GM18517 (cell line): ENCODE measurements at regions not wholly inside any gene's neighbourhood (a gene's known extent, or its start where the extent isn't known, plus 50 kb on each side); places are given as distances from the start of the nearest gene placed in this dataset.
"Not testable (repeated sequence)": the region's sequence is repeated elsewhere in the genome, so short reads cannot be mapped to it uniquely, and the experiment has no call there.

Experiments used
- ATAC-seq: cut with Tn5 transposase; IDR thresholded peaks from one replicate; pipeline ENCODE4 v1.9.1; 2021; ENCODE audit warnings: mild to moderate bottlenecking, moderate library complexity; ENCODE audit not compliant: unreplicated experiment

DNA sequence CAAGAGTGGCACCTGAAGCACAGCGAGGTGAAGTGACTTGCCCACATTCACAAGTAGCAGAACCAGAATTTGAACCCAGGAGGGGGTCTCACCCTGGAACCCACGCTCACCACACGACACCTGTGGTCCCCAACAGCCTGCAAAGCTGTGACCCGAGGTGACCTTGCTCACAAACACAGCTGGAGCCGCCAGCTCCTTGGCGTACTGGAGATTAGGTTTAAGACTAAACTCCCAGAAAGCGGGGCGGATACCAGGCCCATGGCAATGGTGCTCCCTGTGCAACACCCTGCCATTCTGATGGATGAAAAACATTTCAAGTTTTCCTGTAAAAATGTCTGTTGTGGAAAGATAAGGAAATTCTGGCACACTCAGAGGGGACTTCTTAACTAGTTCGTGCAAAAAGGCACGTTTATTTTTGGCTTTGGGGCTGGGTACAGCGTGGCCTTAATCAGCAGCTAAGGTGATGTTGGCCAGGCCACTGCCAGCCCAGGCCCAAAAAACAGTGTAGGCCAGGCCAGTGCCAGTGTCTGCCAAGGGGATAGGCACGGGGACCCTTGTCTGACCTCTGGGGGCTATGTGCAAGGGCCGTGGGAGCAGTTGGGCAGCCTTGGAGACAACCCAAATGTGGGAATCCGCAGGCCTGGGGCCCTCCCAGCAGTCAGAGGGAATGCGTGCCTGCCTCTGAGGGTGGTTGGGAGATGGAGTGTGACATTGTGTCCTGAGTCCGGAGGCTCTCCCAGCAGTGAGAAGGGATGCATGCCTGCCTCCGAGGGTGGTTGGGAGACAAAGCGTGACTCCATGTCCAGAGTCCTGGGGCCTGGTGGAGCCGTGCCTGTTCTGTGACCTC lies 185.0 kb upstream of the HS6ST1 start:
- ATAC-seq, result no peak

DNA sequence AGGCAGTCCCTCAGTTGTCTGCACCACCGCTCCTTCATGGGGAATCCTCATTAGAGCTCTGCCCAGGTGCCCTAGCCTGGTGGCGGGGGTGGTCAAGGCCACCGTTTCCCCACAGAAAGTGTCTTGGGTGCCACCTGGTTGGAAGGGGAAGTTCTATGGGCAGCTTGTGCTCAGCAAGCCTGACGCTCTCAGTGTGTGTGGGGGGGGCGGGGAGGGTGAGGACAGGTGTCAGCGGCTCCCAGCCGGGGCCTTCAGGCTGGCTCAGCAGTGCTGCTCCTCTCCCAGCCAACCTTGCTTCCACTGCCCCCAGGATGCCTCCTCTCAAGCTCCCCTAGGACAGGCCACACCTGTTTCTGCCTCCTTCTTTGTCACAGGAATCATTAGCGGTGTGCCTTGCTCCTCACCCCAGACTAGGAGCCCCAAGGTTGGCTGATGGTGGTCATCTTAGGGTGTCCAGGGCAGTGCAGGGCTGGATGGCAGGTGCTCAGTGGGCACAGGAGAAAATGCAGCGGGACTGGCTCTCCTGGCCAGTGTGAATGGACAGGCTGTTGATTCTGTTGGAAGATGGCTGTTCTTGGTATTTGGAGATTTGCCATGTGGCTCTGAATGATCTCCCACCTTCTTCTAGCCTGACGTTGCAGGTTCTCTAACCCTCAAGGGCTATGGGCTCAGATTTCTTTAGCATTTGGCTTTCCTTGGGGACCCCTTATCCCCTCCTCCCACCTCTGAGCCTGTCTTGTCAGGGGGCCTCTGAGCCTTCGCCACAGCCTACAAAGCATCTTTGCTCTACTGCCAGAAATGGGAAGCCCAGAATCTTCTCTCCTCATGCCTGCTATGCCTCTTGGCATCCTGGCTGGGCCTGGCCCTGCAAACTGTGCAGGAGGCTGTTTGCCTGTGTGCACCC lies 185.8 kb upstream of the HS6ST1 start:
- ATAC-seq, result no peak

DNA sequence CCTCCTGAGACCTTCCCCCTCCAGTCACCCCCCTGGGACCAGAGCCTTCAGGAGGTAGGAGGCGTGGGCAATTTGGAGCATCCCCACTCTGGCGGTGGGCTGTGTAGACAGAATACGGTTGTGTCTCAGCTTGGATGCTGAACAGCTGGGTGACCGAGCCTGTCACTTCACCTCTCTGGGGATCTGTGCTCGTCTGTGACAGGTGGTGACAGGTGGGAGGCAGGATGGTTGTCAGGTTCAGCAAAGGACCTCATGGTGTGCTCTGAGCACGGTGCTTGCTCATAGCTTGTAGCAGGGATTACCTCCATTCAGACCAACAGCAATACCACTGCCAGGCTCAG lies 186.5 kb upstream of the HS6ST1 start:
- ATAC-seq, result no peak

DNA sequence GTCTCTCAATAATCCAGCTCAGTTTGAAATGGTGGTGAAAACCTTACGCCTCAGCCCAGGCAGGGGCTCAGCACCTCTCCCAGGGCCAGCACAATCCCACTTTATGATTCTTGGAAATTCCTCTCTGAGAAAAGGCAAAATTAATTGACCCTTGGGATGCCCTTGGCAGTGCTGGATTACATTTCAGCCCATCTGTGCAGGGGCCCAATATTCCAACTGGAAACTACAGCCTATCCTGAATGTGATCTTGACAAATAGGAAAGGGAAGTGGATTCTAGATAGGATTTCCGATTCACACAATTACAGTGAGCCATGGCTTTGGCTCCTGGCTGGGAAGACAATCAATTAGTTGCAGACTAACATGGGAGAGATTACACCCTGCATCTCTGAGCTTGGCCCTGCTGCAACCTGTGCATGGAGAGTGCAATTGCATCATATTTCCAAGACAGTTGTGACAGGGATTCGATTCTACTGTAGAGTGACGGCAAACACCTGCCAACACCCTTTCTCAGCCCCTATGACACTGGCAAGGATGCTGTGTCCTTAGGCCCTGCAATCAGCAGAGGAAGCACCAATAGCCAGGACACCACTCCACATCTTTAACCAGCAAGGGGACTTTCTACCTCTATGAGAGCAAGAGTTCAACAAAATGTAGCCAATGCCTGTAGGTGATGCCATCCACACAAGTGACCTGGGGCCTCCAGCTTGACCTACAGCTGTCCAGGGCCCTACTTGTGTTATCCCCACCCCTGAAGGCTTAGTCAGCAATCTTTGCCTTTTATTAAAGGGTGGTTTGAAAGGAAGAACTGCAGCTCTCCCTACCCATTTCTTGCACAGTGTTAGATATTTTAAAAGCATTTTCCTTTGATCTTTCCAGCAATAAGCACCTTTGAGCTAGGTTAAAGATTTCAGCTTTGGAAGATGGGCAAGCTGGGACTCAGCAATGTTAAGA lies 187.2 kb upstream of the HS6ST1 start:
- ATAC-seq, result no peak

DNA sequence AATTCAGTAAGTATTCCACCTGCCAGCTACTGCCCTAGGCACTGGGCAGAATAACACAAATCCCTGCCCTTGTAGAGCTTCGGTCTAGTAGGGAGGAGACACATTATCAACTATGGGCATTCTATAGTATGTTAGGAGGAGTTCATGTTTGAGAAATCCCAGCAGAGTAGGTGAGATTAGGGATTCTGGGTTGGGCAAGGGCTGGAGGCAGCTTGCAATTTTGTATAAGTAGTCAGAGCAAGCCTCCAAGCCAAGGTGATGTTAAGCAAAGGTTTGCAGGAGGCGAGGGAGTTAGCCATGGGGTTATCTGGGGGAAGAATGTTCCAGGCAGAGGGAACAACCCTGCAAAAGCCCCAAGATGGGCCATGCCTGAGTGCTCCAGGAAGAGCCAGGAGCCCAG lies 187.9 kb upstream of the HS6ST1 start:
- ATAC-seq, result no peak

DNA sequence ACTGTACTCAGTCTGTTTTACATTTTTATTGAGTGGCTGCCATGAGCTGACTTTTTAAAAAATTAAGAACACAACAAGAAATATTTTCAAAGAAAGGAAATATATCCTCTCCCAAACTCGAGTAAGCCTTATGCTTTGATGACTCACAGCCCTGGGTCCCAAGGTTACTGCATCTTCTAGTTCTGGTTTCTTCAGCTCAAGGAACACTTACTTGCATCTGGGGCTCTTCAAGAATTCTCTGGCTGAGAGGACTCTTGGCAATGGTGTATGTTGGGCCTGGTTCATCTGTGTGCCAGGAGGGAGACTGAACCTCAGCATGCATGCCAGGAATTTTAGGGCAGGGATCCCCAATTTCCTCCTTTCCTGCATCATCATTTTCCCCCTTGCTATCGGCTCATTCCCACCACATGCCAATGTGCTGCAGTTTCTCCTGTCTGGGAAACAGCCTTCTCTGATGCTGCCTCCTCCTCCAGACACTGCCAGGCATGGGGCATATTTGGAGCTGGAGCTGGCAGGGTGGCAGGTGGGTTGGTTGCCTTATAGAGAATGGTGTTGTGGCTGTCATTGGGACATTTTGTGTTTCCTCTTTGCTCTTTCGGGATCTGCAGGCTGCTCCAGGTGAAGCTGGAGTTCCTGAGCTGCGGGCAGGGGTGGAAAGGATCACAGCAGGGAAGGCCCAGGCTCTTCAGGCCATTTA lies 192.2 kb upstream of the HS6ST1 start:
- no peak for ATAC-seq

DNA sequence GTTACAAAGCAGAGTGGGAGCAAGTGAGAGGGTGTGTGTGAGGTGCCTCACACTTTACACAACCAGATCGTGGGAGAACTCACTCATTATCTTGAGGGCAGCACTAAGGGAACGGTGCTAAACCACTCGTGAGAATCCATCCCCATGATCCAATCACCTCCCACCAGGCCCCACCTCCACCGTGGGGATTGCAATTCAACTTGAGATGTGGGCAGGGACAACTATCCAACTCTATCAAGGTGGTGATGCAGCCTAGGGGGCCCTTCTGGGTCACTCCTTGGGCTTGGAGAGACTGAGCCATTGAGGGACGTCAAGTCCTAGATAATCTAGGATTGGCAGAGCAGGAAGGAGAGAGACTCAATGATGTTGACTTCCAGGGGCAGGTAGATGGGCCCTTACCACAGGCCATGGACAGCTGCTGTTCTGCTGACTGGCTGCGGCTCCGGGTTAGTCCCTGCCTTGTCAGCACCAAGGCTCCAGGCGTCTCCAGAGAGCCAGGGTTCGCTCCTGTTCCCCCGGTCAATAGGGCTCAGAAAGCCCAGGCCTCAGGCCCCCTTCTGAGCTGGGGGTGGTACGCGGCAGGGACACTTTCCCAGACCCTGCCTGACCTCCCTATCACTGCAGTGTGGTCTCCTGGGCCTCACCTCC lies 193.2 kb upstream of the HS6ST1 start:
- no peak for ATAC-seq

DNA sequence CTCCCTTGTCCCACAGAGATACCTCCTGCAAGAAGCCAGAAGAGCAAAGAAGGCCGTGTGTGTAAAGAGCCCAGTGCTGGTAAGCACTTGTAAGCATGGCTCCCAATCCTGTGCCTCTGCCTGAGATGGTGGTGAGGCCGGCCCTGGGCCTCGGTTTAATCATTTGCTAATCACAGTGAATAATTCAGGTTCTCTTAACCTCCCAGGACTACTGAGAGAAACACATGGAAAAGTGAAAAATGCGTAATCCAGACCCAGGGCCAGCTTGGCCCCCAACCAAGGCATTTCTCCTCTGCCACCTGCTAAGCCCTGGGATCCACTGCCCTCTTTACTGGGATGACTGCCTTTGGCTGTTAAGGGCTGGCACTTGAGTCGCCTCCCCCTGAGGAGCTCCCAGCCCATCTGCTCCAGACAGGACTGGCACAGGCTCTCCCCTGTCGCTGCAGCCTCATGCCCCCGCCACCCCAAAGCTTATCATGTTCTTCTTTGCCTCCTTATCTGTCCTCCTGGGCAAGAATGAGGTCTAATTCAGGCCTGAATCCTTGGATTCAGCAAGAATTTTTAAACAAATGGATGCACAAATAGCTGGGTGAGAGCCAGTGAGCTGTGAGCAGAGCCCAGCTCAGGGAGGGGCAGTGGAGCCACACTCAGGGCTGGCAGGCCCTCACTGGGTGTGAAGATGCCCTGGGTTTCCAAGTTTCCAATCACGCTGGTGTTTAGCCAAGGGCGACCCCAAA lies 193.9 kb upstream of the HS6ST1 start:
- ATAC-seq, result no peak

DNA sequence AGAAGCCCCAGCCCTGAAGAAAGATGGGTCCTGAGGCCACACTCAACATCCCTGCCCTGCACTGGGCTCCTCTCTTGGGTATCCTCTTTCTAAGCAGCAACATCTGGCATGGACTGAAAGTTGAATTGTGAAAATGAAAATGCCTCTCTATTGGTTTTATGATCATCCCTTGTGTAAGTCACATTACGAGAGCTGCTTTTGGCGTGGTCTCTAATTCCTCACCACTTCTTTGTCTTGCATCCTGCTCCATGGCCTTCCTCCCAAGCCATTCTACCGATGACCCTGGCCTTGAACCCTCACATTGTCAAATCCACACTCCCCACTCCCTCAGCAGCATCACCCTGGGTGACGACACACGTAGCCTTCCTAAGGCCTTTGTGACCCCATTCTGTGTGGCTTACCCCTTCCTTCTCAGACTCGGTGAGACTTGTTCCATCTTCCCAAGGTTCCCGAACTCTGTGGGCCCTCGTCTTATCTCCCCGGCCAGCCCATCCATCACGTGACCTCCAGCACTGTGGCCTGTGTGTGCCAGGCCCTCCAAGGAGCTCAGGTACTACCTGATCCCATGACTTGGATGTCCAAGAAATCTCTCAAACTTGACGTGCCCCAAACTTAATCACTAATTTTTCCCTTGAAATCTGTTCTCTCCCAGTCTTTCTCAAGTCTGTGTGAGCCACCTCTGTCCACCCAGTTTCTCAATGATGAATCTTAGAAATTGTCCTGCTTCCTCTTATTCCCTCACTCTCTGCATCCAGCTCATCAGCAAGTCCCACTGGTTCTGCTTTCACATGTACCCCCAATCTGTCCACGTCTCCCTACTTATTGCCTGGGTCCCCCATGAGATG lies 194.7 kb upstream of the HS6ST1 start:
- no peak for ATAC-seq

DNA sequence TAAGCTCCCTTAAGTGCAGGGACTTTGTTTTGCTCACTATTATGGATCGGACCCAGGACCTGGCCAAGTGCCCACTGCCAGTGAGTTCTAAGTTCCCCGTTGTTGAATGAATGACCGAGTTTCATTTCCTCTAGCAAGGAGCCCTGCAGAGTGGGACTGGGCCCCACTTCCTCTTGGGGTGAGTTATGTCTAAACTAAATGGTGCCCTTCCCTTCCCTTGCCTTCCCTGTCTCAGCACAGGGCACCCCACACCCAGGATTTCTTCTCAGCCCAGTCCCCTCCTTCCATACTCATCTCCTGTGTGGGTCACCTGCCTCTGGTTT lies 195.3 kb upstream of the HS6ST1 start:
- ATAC-seq, result no peak

DNA sequence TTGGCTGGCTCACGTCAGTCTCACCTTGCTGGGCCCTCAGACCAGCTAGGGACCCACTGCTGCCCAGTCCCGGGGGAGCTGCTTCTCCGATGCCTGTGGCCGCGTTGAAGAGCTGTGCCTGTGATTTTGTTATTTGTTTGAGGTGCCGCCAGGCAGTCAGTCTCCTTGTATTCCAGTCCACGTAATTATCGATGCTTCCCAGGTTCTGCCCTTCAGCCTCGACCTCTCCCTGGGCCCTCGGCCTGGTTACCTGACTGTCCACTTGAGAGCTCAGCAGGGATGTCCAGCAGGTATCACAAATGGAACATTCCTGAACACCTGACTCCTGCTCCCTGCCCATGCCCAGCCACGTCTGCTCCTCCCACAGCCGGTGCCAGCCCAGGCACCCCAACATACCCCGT lies 195.9 kb upstream of the HS6ST1 start:
- no peak for ATAC-seq

DNA sequence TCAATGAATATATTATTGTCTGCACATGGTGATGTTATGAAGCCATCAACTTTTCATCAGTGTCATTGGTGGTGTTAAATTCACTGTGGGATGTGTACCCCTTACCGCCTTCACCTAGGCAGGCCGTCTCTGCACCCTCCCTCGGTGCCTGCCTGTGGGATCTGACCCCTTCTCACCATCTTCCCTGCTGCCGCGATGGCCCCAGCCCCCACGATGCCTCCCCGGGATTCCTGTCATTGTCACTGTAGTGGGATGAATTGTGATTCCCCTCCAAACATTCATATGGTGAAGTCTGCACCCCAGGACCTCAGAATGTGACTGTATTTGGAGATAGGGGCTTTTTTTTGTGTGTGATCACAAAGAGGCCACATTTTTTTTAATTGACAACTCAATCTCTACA lies 198.3 kb upstream of the HS6ST1 start:
- no peak for ATAC-seq

DNA sequence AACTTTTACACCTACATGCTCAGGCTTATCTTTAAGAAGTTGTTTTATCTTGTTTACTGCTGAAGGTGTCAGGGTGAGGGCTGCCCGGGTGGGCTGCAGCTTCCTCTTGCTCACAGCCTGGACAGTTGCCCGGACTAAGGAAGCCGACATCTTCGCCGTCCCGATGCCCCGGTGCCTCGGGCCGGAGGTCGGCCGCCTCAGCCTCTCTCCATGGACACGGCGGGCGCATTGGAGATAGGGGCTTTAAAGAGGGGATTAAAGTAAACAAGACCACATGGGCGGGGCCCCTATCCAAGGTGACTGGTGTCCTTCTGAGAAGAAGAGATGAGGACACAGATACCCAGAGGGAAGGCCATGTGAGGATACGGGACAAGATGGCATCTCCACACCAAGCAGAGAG lies 200.4 kb upstream of the HS6ST1 start:
- not testable (repeated sequence) for ATAC-seq

DNA sequence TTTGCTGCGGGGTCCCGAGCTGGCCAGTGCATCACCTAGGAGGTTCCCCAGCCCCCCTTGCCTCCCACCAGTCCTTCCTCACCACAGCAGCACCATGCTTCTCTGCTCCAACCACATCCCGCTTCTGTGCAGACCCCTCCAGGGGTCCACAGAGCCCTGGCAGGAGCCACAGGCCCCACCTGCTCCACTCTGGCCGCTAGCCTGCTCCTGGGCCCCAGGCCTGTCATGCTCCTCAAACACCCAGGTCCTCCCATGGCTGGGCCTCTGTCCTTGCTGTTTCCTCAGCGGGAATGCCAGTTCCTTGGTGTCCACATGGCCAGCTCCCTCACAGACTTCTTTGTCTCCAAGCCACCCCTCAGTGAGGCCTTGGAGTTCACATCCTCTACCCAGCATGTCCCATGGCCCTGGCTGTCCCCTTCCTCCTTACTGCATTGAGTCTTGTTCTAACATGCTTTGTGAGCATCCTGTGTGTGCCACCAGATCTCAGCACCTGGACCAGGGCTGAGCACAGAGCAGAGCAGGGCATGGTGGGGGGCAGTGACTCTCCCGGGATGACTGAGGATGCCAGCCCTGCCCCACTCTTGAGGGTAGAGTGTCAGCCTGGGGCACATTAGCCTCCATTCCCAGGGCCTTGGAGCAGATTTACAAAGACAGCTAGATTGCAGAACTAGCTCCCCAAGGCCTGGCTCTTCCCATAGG lies 201.0 kb upstream of the HS6ST1 start:
- ATAC-seq, result no peak

DNA sequence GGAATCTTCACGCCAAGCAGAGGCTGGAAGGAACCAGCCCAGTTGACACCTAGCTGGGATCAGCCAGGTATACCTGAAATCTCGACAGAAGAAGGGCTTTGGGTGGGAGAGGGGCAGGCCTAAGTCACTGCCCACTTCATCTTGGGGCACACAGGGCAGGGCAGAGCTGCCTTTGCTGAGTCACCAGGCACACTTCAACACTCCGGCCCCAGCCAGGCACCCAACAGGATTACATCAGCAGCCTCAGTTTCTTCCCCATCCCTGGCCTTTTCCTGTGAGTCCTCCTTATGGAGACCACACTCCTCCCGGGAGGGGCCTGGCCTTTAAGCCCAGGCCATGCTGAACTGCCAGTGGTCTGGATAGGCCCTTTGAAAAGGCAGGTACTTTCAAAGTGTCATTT lies 201.7 kb upstream of the HS6ST1 start:
- no peak for ATAC-seq

DNA sequence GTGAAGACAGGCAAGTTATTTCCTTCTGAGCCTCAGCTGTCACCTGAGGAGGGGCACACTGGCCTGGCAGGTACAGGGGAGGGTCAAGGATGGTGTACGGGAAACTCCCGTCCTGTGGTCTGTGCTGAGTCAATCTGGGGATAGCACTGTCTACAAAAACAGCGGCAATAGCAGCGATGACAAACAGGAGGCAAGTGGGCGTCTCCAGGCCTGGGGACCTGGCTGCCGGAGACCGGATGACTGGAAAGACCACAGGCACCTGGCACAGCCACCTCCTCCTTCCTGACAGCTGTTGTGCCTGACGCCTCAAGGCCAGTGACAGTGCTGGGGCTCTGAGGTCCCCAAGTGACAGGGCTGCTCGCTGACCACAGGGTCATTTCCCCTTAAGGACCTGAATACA lies 202.1 kb upstream of the HS6ST1 start:
- peak; percentile 90 for ATAC-seq

DNA sequence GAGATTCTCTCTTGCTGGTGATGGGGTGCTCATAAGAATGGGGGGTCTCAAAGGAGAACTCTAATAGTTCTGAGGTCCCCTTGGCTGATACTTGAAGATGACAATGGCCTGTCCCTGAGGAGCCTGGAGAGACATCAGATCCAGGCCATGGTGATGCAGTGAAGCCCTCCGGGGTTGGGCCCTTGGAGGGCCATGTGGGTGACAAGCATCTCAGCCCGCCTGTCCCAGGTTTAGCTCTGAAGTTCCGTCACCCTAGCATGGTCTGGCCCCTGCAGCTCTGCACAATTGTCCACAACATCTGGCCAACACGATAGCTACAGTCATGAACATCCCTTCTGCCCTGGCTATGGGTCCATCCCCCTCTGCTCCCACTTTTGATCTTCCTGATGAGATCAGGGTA lies 202.8 kb upstream of the HS6ST1 start:
- no peak for ATAC-seq

DNA sequence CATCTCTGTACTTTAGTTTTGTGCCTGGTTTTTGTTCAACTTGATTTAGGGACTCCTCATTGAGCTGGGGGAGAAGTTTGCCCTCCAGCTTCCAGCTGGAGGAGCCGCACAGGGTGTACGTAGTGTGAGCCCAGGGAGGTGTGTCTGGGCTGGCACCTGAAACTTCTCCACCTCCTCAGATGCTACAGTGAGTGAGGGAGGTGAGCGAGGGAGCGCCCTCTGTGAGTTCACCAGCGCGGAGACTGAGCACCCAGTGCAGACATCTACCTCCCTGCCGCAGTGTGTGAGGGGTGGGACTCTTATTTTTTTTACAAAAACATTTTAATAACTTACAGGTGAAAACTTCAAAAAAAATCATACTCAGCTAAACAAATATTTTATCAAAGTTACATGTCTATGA lies 204.2 kb upstream of the HS6ST1 start:
- no peak for ATAC-seq
